Kasumi-1 (cell line): ENCODE measurements at regions not wholly inside any gene's neighbourhood (a gene's known extent, or its start where the extent isn't known, plus 50 kb on each side); places are given as distances from the start of the nearest gene placed in this dataset.

Source experiments
- DNase-seq, 2 experiments: peaks; one replicate each; lab custom pipeline; 2025; lab: John Stamatoyannopoulos, UW

- DNase-seq = peak; percentile 93 to 95
These were observed 86.1 kb upstream of the VAV3 start for GRCh38 chr1:108050911-108051629.

DNA sequence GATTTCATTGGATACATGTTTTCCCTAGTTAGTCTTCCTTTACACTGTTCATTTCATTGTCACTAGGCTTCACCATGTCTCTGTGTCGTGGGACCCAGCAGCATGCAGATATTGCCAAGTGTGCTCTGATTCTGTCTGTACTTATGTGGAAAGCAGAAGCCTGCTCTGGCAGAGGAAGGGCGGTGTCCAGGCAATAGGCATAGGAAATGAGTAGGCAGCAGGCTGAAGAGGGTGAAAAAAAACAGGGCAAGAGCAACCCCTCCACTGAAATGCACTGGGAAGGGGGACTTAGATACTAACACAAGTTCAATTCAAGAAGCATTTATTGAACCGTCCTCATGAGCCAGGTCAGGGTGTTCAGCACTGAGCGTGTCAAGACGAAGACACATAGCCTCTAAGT, 85.2 kb upstream of the VAV3 start:
- DNase-seq = peak; percentile 69 to 74

GRCh38 chr1:108049178-108049819, 84.3 kb upstream of the VAV3 start:
- DNase-seq = peak; percentile 89 to 90

- peak; percentile 62 to 66 for DNase-seq
These were observed 83.6 kb upstream of the VAV3 start for GRCh38 chr1:108048301-108049177.

DNA sequence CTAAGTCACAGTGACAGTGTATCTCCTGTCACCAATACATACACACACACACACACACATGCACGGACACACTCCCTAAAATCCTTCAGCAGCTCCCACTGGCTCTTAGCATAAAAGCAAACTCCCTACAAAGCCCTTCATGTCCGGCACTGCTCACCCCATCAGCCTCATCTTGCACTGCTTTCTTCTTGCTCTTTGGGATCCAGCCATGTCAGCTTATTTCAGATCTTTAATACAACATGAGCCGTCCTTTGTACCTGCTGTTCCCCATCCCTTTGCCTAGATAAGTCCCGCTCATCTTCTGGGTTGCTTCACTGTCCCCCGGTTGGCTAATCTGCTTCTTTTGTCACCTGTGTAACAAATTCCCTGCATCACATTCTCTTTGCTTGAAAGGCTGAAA, 82.1 kb upstream of the VAV3 start:
- DNase-seq = no peak

DNA sequence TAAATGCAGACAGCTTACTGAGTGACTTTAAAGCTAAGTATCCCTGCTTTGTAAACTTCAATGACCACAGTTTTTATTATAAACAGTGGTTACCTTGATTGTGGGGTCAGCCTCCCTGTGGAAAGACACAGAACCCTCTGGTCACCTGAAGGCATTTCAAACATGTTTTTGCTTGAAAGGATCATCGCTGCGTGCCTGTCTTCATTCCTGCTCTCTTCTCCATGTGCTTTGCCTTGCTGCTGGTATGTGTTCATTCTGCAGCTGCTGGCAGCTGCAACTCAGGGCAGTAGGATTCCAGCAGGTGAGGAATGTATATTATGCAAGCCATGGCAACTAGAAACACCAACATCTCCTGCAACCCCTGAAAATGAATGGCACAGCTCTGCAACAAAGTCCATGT, 81.0 kb upstream of the VAV3 start:
- DNase-seq = no peak

- DNase-seq = no peak
These were observed 80.5 kb upstream of the VAV3 start for GRCh38 chr1:108045460-108045859.

- no peak for DNase-seq
These were observed 79.3 kb upstream of the VAV3 start for GRCh38 chr1:108044318-108044717.

DNA sequence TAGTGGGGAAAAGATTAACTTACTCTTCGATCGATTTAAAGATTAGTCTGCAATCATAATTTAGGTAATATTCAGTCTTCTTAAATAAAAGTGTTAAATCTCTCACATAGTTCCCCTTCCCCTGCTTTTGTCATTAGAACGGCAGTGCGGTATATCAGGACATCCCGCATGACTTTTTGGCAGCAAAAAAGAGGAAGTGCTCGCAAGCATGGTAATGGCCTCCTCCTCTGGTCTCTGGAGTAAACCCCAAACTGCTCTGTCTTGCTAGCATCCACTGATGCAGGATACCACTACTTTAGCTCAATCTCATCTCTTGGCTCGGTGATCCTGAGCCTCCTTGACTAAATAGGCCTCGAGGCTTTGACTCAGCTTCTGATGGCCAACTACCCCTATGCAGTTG, 78.7 kb upstream of the VAV3 start:
- peak; percentile 86 to 88 for DNase-seq

DNA sequence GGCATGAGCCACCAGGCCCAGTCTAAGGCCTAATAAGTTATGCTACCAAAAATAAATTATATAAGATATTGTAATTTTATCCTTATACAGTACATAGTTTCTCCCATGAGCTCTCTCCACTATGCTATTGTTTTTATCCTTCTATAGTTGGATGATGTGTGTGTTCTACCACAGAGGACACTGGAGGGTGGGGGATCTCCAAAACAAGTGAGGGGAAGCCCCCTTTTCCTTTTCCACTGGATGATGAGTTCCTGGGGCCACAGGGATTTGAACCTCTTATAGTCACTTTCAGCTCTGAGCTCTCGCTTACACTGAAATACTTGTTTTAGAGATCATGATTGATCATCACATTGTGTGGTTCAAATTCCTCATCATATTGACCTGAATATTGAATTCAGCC, 77.6 kb upstream of the VAV3 start:
- DNase-seq = no peak

DNA sequence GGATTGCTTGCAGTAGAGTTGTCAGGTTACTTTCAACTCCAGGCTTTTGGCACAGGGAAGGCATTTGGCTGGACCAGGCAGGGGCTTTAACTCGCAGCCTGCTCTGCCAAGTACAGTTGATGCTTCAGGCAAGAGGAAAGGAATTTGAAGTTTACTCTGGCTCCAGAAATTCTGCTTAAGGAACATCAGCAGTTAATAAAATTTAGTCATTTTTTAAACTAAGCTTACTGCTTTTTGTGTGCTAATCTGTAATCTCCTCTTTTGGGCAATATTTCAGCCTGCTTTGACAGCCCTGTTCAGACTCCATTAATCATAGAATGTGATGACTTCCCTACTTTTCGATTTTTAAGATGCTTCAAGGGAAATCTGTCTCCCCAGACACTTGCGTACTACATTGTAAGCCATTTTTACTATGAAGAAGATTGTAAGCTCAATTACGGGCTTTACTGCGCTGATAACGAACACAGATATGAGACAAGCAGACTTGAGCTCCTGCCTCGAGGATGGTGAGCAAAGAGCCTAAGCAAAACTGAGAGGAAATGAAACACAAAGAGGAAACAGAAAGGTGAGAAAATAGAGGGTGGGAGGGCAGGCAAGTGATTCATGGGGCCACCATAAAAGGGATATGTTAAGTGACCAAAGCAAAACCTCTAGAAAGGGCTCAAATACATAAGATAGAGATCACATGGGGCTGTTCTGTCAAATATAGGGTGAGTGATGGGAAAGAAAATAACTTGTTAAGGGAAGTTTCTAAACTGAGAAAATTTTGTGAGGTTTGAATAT, 76.6 kb upstream of the VAV3 start:
- DNase-seq = no peak

DNA sequence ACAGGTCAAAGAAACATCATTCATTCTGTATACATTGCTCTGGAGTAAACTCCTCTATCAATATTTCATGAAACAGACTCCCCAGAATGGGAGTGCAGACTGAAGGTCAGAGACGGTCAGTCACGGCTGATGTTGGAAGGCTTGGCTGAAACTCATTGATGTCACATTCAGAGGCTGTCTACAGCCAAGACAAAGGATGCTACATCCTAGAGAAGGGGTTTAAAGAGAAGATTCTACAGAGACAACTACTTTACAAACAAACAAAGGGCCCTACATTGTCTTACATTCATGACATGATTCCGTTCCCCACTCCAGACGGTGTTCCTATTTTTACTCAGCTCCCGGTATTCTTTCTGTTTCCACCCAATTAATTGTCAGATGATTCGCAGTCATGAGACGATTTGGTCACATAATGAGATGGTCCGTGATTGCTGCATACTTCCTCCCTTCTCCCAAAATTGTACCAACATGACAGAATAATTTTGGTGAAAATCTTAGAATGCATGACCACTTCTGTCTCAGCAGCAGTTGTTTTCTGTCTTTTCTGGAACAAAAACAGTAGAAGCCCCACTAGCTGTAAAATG, 73.8 kb upstream of the VAV3 start:
- no peak for DNase-seq

DNA sequence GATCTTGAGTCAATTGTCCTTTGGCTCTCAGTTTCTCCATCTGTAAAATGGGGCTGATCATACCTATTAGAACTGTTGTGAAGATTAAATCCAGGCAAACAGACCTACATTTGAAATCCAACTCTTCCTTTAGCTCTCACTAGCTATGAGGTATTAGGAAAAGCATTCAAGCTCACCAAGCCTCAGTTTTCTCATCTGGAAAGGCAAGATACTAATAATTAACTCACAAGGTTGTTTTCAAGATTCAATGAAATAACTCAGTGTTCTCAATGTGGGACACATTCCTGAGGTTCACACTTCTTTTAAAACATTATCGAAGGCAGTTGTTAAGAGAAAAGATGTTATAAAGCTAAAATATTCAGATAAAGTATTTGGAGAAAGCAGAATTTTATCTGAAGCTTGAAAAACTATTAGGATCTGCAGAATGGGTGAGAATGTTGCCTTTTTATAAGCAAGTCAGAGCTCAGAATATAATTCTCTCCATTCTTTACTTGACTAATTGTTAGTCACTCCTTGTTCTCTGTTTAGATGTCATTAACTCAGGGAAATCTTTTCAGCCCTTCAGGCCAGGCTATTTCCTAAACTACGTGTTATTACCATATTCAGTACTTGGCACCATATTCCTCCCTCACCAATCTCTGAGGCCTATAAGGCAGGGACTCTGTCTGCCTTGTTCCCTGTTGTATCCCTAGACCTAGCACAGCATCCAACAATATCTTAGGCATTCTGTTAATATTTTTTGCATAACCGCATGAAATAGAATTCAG, 72.0 kb upstream of the VAV3 start:
- DNase-seq = no peak

GRCh38 chr1:108034396-108034795, 69.4 kb upstream of the VAV3 start:
- no peak for DNase-seq

DNA sequence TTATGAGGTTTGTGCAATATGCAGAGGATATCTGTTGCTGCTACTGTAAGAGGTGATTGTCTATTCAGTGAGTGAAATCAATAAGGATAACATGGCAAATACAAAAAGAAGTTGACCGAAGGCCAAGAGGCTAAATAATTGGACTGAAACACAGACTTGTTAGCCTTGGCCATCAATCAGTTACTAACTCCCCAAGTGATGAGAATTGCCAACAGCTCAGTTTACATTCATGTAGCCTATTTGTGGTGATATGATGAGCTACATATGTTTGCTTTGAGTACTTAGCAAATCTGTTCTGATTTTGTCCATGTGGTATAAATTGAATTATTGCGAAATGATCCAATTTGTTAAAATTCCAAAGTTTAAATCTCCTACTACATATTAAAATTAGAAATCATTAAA, 68.6 kb upstream of the VAV3 start:
- DNase-seq = no peak

DNA sequence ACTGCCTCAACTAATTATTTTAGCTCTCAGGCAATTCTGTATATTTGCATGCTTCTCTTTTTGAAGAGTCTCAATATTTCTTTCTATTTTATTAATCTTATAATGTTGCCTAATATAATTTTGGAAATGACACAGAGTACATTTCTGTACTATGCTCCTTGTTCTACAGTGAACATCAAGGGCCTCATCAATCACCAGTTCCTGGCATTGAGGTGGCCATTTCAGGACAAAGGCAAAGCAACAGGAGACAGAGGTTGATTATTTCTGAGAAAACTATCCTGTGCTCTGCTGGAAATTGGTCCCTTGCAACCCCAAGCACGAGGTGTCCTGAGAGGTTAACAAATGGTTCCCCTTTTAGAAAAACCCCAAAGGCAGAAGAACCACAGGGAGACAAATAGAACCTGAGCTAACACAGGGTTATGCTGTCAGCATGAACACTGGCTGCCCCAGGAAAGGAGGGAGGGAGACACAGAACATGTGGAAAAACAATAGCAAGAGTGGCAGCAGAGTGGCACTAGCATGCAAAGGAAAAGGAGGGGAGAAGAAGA, 63.9 kb upstream of the VAV3 start:
- peak; percentile 67 to 73 for DNase-seq

DNA sequence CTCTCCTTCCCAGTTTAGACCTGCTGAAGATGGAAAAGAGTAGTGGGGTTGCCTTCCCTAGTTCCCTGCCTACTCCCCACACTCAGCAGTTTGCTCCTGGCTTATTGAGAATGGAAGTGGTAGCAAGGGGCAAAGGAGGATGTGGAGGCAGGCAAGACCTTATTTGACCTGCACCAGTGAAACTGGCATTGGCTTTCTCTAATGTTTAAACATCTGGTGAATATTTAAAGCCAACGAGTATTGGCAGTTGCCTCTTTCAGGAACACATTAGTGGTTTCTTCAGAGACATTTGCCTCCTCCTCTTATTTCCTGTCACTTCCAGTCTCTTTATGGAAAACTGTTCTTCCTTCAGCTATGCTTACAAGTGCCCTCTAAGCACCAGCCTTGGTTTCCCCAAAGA, 62.4 kb upstream of the VAV3 start:
- DNase-seq = peak in 1 of 2 experiments; percentile 26

DNA sequence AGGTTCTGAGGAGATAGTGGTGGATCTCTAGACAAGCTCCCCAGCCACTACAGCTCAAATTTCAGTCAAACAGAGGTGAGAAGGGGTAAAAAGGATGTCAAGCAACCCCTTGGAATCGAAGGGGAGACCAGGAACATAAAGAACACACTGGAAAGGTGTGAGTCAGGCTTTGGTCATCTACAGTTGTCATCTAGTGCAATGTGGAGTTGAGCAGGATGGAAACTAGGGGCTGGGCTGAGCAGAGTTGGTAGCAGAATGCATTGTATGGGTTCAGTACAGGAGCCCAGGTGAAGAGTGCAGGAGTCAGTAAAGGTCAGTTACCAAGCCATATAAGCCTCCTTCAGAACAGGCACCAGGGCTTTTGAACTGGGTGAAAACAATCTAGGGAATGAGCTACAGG, 52.7 kb upstream of the VAV3 start:
- no peak for DNase-seq

- DNase-seq = peak; percentile 84 to 85
These were observed 51.5 kb upstream of the VAV3 start for GRCh38 chr1:108016451-108016920.
